ENCODE measurements at regions not wholly inside any gene's neighbourhood (a gene's known extent, or its start where the extent isn't known, plus 50 kb on each side); places are given as distances from the start of the nearest gene placed in this dataset.

DNA sequence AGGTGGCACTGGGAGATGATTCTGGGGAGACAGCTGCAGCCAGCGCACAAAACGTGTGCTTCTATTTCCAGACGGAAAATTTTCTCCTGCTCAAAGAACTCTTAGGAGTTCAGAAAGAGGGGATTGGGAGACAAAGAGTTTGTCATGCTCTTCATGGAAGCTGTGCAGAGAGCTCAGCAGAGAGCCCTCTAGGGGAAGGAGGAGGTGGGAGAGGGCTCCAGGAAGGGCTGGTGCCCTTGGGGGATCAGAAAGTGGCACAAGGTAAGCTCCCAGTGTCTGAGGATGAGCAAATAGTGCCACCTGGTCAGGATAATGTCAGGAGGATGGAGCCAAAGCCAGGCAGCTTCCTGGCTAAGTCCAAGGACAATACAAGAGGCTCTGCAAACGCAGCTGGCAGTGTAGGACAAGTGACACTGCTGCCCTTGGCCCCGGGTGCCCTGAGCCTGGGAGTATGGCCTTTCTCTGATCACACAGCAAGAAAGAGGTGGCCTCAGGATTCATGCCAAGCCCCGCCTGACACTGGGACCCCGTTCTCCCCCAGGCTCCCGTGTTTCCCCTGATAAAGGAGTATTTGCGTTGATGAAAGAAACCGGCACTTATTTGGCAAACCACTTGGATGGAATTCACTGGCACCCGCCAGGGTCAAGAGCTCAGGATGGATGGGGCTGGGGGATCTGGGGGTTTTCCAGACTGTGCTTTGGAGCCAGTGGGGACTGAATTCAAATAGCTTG, 254.0 kb downstream of the PTPRU start:
- no peak overlapping the region for H3K9ac ChIP-seq (ENCODE audit: low read depth in 1 of 2, low read length in 2 of 2)
- no peak overlapping the region for H3K4me3 ChIP-seq (ENCODE audit: low read depth in 1 of 3, low read length in 3 of 3)
- no peak overlapping the region for H3K27ac ChIP-seq (ENCODE audit: low read depth in 1 of 2, low read length in 2 of 2)
- H3K4me1 ChIP-seq (ENCODE audit: control insufficient read depth in 4 of 4, insufficient read depth in 4 of 4, low read length in 3 of 4): no peaks in the 10 kb centered on the region
- no peak for DNase-seq (ENCODE audit: low spot score)
- no peaks in the 10 kb centered on the region for H3K36me3 ChIP-seq (ENCODE audit: control insufficient read depth in 4 of 4, insufficient read depth in 3 of 4, low read depth in 1 of 4, low read length in 3 of 4)
- TF ChIP-seq RXRA (IDR thresholded peaks at IDR 0.05) (no peak), YY1 (IDR thresholded peaks at IDR 0.05) (no peak)
- TF ChIP-seq, protein P1, sequence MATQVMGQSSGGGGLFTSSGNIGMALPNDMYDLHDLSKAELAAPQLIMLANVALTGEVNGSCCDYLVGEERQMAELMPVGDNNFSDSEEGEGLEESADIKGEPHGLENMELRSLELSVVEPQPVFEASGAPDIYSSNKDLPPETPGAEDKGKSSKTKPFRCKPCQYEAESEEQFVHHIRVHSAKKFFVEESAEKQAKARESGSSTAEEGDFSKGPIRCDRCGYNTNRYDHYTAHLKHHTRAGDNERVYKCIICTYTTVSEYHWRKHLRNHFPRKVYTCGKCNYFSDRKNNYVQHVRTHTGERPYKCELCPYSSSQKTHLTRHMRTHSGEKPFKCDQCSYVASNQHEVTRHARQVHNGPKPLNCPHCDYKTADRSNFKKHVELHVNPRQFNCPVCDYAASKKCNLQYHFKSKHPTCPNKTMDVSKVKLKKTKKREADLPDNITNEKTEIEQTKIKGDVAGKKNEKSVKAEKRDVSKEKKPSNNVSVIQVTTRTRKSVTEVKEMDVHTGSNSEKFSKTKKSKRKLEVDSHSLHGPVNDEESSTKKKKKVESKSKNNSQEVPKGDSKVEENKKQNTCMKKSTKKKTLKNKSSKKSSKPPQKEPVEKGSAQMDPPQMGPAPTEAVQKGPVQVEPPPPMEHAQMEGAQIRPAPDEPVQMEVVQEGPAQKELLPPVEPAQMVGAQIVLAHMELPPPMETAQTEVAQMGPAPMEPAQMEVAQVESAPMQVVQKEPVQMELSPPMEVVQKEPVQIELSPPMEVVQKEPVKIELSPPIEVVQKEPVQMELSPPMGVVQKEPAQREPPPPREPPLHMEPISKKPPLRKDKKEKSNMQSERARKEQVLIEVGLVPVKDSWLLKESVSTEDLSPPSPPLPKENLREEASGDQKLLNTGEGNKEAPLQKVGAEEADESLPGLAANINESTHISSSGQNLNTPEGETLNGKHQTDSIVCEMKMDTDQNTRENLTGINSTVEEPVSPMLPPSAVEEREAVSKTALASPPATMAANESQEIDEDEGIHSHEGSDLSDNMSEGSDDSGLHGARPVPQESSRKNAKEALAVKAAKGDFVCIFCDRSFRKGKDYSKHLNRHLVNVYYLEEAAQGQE (IDR thresholded peaks at IDR 0.05): no peak
- WGBS: 49% methylated on average over 11 of the region's 11 CpGs
- H3K27me3 ChIP-seq (ENCODE audit: control insufficient read depth in 4 of 4, insufficient read depth in 4 of 4, low read length in 3 of 4): no peaks in the 10 kb centered on the region
- H3K9me3 ChIP-seq (ENCODE audit: control insufficient read depth in 4 of 4, low read length in 3 of 4): peaks cover 0 to 3% (median 0%) of the 10 kb centered on the region in 4 donors

- 92% methylated on average over 5 of the region's 5 CpGs for WGBS
These were observed 253.1 kb downstream of the PTPRU start for GRCh38 chr1:29489471-29489870.

More at GRCh38 chr1:29489471-29489870, 253.1 kb downstream of the PTPRU start:
- Histone ChIP-seq H3K9ac (ENCODE audit: low read depth in 1 of 2, low read length in 2 of 2) (no peak overlapping the region), H3K9me3 (ENCODE audit: control insufficient read depth in 4 of 4, low read length in 3 of 4) (no peaks in the 10 kb centered on the region), H3K4me1 (ENCODE audit: control insufficient read depth in 4 of 4, insufficient read depth in 4 of 4, low read length in 3 of 4) (no peaks in the 10 kb centered on the region), H3K36me3 (ENCODE audit: control insufficient read depth in 4 of 4, insufficient read depth in 3 of 4, low read depth in 1 of 4, low read length in 3 of 4) (no peaks in the 10 kb centered on the region), H3K27ac (ENCODE audit: low read depth in 1 of 2, low read length in 2 of 2) (no peak overlapping the region), H3K27me3 (ENCODE audit: control insufficient read depth in 4 of 4, insufficient read depth in 4 of 4, low read length in 3 of 4) (no peaks in the 10 kb centered on the region), H3K4me3 (ENCODE audit: low read depth in 1 of 3, low read length in 3 of 3) (no peak overlapping the region)
- DNase-seq (ENCODE audit: low spot score): no peak
- TF ChIP-seq RAD21 (IDR thresholded peaks at IDR 0.05) (no peak), GABPA (IDR thresholded peaks at IDR 0.05 in 1 of 2, conservative IDR thresholded peaks at IDR 0.05 in 1 of 2) (no peak), RXRA (IDR thresholded peaks at IDR 0.05) (no peak), EGR1 (IDR thresholded peaks at IDR 0.05; ENCODE audit: low read depth in 2 of 2) (no peak), TAF1 (conservative IDR thresholded peaks at IDR 0.05) (no peak), HNF4G (IDR thresholded peaks at IDR 0.05) (no peak), JUND (IDR thresholded peaks at IDR 0.05) (no peak), SP1 (IDR thresholded peaks at IDR 0.05) (no peak), FOXA1 (IDR thresholded peaks at IDR 0.05) (no peak), NR2F2 (IDR thresholded peaks at IDR 0.05) (no peak), HNF4A (conservative IDR thresholded peaks at IDR 0.05) (no peak), FOXA2 (IDR thresholded peaks at IDR 0.05) (no peak), YY1 (IDR thresholded peaks at IDR 0.05) (no peak)
- TF ChIP-seq, protein P2, sequence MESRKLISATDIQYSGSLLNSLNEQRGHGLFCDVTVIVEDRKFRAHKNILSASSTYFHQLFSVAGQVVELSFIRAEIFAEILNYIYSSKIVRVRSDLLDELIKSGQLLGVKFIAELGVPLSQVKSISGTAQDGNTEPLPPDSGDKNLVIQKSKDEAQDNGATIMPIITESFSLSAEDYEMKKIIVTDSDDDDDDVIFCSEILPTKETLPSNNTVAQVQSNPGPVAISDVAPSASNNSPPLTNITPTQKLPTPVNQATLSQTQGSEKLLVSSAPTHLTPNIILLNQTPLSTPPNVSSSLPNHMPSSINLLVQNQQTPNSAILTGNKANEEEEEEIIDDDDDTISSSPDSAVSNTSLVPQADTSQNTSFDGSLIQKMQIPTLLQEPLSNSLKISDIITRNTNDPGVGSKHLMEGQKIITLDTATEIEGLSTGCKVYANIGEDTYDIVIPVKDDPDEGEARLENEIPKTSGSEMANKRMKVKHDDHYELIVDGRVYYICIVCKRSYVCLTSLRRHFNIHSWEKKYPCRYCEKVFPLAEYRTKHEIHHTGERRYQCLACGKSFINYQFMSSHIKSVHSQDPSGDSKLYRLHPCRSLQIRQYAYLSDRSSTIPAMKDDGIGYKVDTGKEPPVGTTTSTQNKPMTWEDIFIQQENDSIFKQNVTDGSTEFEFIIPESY (IDR thresholded peaks at IDR 0.05): no peak
- TF ChIP-seq, protein P3, sequence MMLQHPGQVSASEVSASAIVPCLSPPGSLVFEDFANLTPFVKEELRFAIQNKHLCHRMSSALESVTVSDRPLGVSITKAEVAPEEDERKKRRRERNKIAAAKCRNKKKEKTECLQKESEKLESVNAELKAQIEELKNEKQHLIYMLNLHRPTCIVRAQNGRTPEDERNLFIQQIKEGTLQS (IDR thresholded peaks at IDR 0.05): no peak
- TF ChIP-seq, protein P4, sequence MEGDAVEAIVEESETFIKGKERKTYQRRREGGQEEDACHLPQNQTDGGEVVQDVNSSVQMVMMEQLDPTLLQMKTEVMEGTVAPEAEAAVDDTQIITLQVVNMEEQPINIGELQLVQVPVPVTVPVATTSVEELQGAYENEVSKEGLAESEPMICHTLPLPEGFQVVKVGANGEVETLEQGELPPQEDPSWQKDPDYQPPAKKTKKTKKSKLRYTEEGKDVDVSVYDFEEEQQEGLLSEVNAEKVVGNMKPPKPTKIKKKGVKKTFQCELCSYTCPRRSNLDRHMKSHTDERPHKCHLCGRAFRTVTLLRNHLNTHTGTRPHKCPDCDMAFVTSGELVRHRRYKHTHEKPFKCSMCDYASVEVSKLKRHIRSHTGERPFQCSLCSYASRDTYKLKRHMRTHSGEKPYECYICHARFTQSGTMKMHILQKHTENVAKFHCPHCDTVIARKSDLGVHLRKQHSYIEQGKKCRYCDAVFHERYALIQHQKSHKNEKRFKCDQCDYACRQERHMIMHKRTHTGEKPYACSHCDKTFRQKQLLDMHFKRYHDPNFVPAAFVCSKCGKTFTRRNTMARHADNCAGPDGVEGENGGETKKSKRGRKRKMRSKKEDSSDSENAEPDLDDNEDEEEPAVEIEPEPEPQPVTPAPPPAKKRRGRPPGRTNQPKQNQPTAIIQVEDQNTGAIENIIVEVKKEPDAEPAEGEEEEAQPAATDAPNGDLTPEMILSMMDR (IDR thresholded peaks at IDR 0.05; ENCODE audit: low read depth, low read length, missing input control): no peak
- TF ChIP-seq, protein P1 (IDR thresholded peaks at IDR 0.05): no peak
